GM23338 (cell line): ENCODE measurements at regions not wholly inside any gene's neighbourhood (a gene's known extent, or its start where the extent isn't known, plus 50 kb on each side); places are given as distances from the start of the nearest gene placed in this dataset.

Experiments used
- ATAC-seq: fragments of 200-7000 bp; cut with Tn5 transposase; 3 replicates; pipeline ENCODE4 v1.9.1; 2020
- DNase-seq: peaks from one replicate; pipeline ENCODE4 v3.0.0-alpha.2; 2015; ENCODE audit warnings: low spot score
- H2AFZ ChIP-seq: fragments of 200-600 bp; sonication (generic); 2 replicates; pipeline ENCODE4 v1.8.0; 2016; ENCODE audit warnings: antibody characterized with exemption, mild to moderate bottlenecking, moderate library complexity
- H3F3A ChIP-seq: fragments of 200-600 bp; sonication (generic); replicated peaks from 2 replicates; pipeline ENCODE4 v1.8.0; 2017; ENCODE audit warnings: antibody characterized with exemption, mixed run types, low read depth
- H3K27ac ChIP-seq: fragments of 200-600 bp; sonication (generic); 2 replicates; pipeline ENCODE4 v1.6.1; 2016; ENCODE audit warnings: low read depth
- H3K27me3 ChIP-seq: fragments of 200-600 bp; sonication (generic); 2 replicates; pipeline ENCODE4 v1.8.0; 2016; ENCODE audit warnings: mild to moderate bottlenecking, mixed run types, moderate library complexity; ENCODE audit not compliant: insufficient read depth
- H3K36me3 ChIP-seq: fragments of 200-600 bp; sonication (generic); 2 replicates; pipeline ENCODE4 v1.8.0; 2016; ENCODE audit warnings: mild to moderate bottlenecking; ENCODE audit not compliant: insufficient read depth
- H3K4me1 ChIP-seq: fragments of 200-600 bp; sonication (generic); 2 replicates; pipeline ENCODE4 v1.8.0; 2016; ENCODE audit warnings: mild to moderate bottlenecking, moderate library complexity; ENCODE audit not compliant: insufficient read depth
- H3K4me2 ChIP-seq: fragments of 200-600 bp; sonication (generic); 2 replicates; pipeline ENCODE4 v1.7.1; 2017; ENCODE audit warnings: mixed run types
- H3K4me3 ChIP-seq: fragments of 200-600 bp; sonication (generic); 2 replicates; pipeline ENCODE4 v1.6.1; 2016; ENCODE audit warnings: mixed run types
- H3K79me2 ChIP-seq: fragments of 200-600 bp; sonication (generic); replicated peaks from 2 replicates; pipeline ENCODE4 v1.8.0; 2017; ENCODE audit warnings: mild to moderate bottlenecking; ENCODE audit not compliant: insufficient read depth
- H3K9me2 ChIP-seq: fragments of 200-600 bp; sonication (generic); 2 replicates; pipeline ENCODE4 v1.8.0; 2017; ENCODE audit not compliant: insufficient read depth
- H4K20me1 ChIP-seq: fragments of 200-600 bp; sonication (generic); replicated peaks from 2 replicates; pipeline ENCODE4 v1.8.0; 2017; ENCODE audit warnings: mild to moderate bottlenecking; ENCODE audit not compliant: insufficient read depth
- H3K27ac Mint-ChIP-seq: 2 replicates; pipeline ENCODE4 v1.8.0; 2020; ENCODE audit warnings: inconsistent platforms, mild to moderate bottlenecking, moderate library complexity, mixed read lengths
- H3K27me3 Mint-ChIP-seq: 3 replicates; pipeline ENCODE4 v1.8.0; 2022; ENCODE audit warnings: low read depth, mild to moderate bottlenecking, moderate library complexity, mixed read lengths, inconsistent platforms; ENCODE audit not compliant: insufficient read depth, poor library complexity
- H3K36me3 Mint-ChIP-seq: 3 replicates; pipeline ENCODE4 v1.8.0; 2021; ENCODE audit warnings: low read depth, mild to moderate bottlenecking, inconsistent platforms, moderate library complexity, mixed read lengths
- H3K4me1 Mint-ChIP-seq: 3 replicates; pipeline ENCODE4 v1.8.0; 2020; ENCODE audit warnings: mild to moderate bottlenecking, inconsistent platforms, mixed read lengths
- H3K4me3 Mint-ChIP-seq: 3 replicates; pipeline ENCODE4 v1.8.0; 2021; ENCODE audit warnings: moderate library complexity, mild to moderate bottlenecking, inconsistent platforms, mixed read lengths
- H3K9me3 Mint-ChIP-seq: 3 replicates; pipeline ENCODE4 v1.8.0; 2020; ENCODE audit warnings: moderate library complexity, mild to moderate bottlenecking, inconsistent platforms, mixed read lengths
- CREB1 ChIP-seq: fragments of 250-450 bp; sonication (Bioruptor Pico); IDR thresholded peaks from 2 replicates; pipeline ENCODE4 v1.5.0; 2020; ENCODE audit warnings: low read depth, mild to moderate bottlenecking, moderate library complexity
- EZH2 ChIP-seq: fragments of 200-600 bp; sonication (generic); IDR thresholded peaks from one replicate; pipeline ENCODE4 v1.8.0; 2017; ENCODE audit warnings: antibody characterized with exemption, mild to moderate bottlenecking, low read depth; ENCODE audit not compliant: unreplicated experiment
- EZH2phosphoT487 ChIP-seq: fragments of 200-600 bp; sonication (generic); IDR thresholded peaks from one replicate; pipeline ENCODE4 v1.8.1; 2018; ENCODE audit warnings: antibody characterized with exemption; ENCODE audit not compliant: unreplicated experiment
- JUNB ChIP-seq: IDR thresholded peaks from one replicate; pipeline ENCODE4 v1.6.1; 2016; ENCODE audit warnings: antibody characterized with exemption; ENCODE audit not compliant: unreplicated experiment
- NANOG ChIP-seq: IDR thresholded peaks from 2 replicates; pipeline ENCODE4 v1.6.1; 2016; ENCODE audit warnings: antibody characterized with exemption, borderline replicate concordance
- POLR2AphosphoS5 ChIP-seq: IDR thresholded peaks from 2 replicates; pipeline ENCODE4 v1.6.1; 2016; ENCODE audit warnings: antibody characterized with exemption, low read depth
- STAT1 ChIP-seq: IDR thresholded peaks from one replicate; pipeline ENCODE4 v1.6.1; 2016; ENCODE audit warnings: antibody characterized with exemption; ENCODE audit not compliant: unreplicated experiment
- ZNF114 ChIP-seq: fragments of 250-450 bp; sonication (Bioruptor Pico); IDR thresholded peaks from 2 replicates; pipeline ENCODE4 v1.5.0; 2020; ENCODE audit warnings: mild to moderate bottlenecking, moderate library complexity
- ZNF331 ChIP-seq: fragments of 250-450 bp; sonication (Bioruptor Pico); IDR thresholded peaks from 2 replicates; pipeline ENCODE4 v1.5.0; 2020; ENCODE audit warnings: low read depth, mild to moderate bottlenecking, moderate library complexity
- TF ChIP-seq, protein P1 (sequence below): IDR thresholded peaks from 2 replicates; pipeline ENCODE4 v1.6.1; 2016; ENCODE audit warnings: antibody characterized with exemption
- TF ChIP-seq, protein P2 (sequence below), 2 experiments: fragments of 200-600 bp in 1 of 2; sonication (generic) in 1 of 2; conservative IDR thresholded peaks; 2 replicates each; pipeline versions ENCODE4 v1.5.1 to v1.6.1; 2016 to 2017; ENCODE audit warnings: antibody characterized with exemption in 2 of 2, low read depth in 2 of 2, mild to moderate bottlenecking in 2 of 2, moderate library complexity in 1 of 2
- TF ChIP-seq, protein P3 (sequence below): fragments of 250-450 bp; sonication (Bioruptor Pico); IDR thresholded peaks from 2 replicates; pipeline ENCODE4 v1.5.0; 2020; ENCODE audit warnings: mild to moderate bottlenecking, moderate library complexity
- TF ChIP-seq, protein P4 (sequence below): IDR thresholded peaks from one replicate; pipeline ENCODE4 v1.6.1; 2018; ENCODE audit warnings: antibody characterized with exemption; ENCODE audit not compliant: unreplicated experiment

DNA sequence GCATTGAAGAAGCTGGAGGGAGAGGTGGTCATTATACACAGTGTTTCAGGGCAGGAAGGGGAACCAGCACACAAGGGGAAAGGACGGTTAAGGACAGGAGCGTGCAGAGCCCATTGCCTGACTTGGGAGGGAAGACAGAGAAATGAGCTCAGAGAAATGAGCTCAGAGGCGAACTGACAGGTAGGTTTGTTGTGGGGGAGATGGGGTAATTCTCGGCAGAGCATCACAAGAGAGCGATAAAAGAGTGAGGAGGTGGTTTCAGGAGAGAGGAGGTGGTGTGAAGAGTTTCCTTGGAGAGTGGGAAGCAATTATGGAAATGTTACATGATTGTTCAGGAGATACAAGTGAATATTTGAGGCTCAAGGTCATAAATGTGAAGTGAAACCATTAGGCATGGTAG is 61.0 kb downstream of the MRGPRX1 start:
- Histone ChIP-seq H3K4me2 (no peak overlapping the region), H3K27me3 (no peaks in the 10 kb centered on the region), H3K4me3 (no peak overlapping the region), H4K20me1 (no peaks in the 10 kb centered on the region), H3K27ac (no peak overlapping the region), H2AFZ (no peak overlapping the region), H3F3A (no peaks in the 10 kb centered on the region), H3K79me2 (no peaks in the 10 kb centered on the region), H3K36me3 (no peaks in the 10 kb centered on the region), H3K9me2 (no peaks in the 10 kb centered on the region), H3K4me1 (no peaks in the 10 kb centered on the region)
- H3K36me3 Mint-ChIP-seq, result no peaks in the 10 kb centered on the region
- peaks cover 2% of the 10 kb centered on the region; the same call in 1 of the 3 replicates for H3K4me1 Mint-ChIP-seq
- no peak overlapping the region for H3K4me3 Mint-ChIP-seq
- DNase-seq (no peak), ATAC-seq (no peak)
- no peak overlapping the region for H3K27ac Mint-ChIP-seq
- peaks cover 2% of the 10 kb centered on the region for H3K27me3 Mint-ChIP-seq
- H3K9me3 Mint-ChIP-seq, result no peaks in the 10 kb centered on the region
- TF ChIP-seq JUNB (no peak), ZNF331 (CRISPR knock-in tag) (no peak), EZH2phosphoT487 (no peak), ZNF114 (CRISPR knock-in tag) (no peak), STAT1 (no peak), POLR2AphosphoS5 (no peak), CREB1 (CRISPR knock-in tag) (no peak), EZH2 (no peak), NANOG (no peak)
- TF ChIP-seq, protein P1, sequence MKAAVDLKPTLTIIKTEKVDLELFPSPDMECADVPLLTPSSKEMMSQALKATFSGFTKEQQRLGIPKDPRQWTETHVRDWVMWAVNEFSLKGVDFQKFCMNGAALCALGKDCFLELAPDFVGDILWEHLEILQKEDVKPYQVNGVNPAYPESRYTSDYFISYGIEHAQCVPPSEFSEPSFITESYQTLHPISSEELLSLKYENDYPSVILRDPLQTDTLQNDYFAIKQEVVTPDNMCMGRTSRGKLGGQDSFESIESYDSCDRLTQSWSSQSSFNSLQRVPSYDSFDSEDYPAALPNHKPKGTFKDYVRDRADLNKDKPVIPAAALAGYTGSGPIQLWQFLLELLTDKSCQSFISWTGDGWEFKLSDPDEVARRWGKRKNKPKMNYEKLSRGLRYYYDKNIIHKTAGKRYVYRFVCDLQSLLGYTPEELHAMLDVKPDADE, result no peak
- TF ChIP-seq, protein P2, sequence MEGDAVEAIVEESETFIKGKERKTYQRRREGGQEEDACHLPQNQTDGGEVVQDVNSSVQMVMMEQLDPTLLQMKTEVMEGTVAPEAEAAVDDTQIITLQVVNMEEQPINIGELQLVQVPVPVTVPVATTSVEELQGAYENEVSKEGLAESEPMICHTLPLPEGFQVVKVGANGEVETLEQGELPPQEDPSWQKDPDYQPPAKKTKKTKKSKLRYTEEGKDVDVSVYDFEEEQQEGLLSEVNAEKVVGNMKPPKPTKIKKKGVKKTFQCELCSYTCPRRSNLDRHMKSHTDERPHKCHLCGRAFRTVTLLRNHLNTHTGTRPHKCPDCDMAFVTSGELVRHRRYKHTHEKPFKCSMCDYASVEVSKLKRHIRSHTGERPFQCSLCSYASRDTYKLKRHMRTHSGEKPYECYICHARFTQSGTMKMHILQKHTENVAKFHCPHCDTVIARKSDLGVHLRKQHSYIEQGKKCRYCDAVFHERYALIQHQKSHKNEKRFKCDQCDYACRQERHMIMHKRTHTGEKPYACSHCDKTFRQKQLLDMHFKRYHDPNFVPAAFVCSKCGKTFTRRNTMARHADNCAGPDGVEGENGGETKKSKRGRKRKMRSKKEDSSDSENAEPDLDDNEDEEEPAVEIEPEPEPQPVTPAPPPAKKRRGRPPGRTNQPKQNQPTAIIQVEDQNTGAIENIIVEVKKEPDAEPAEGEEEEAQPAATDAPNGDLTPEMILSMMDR (conservative IDR thresholded peaks at IDR 0.05; ENCODE audit: low read depth in 2 of 2), result no peak
- TF ChIP-seq, protein P3, sequence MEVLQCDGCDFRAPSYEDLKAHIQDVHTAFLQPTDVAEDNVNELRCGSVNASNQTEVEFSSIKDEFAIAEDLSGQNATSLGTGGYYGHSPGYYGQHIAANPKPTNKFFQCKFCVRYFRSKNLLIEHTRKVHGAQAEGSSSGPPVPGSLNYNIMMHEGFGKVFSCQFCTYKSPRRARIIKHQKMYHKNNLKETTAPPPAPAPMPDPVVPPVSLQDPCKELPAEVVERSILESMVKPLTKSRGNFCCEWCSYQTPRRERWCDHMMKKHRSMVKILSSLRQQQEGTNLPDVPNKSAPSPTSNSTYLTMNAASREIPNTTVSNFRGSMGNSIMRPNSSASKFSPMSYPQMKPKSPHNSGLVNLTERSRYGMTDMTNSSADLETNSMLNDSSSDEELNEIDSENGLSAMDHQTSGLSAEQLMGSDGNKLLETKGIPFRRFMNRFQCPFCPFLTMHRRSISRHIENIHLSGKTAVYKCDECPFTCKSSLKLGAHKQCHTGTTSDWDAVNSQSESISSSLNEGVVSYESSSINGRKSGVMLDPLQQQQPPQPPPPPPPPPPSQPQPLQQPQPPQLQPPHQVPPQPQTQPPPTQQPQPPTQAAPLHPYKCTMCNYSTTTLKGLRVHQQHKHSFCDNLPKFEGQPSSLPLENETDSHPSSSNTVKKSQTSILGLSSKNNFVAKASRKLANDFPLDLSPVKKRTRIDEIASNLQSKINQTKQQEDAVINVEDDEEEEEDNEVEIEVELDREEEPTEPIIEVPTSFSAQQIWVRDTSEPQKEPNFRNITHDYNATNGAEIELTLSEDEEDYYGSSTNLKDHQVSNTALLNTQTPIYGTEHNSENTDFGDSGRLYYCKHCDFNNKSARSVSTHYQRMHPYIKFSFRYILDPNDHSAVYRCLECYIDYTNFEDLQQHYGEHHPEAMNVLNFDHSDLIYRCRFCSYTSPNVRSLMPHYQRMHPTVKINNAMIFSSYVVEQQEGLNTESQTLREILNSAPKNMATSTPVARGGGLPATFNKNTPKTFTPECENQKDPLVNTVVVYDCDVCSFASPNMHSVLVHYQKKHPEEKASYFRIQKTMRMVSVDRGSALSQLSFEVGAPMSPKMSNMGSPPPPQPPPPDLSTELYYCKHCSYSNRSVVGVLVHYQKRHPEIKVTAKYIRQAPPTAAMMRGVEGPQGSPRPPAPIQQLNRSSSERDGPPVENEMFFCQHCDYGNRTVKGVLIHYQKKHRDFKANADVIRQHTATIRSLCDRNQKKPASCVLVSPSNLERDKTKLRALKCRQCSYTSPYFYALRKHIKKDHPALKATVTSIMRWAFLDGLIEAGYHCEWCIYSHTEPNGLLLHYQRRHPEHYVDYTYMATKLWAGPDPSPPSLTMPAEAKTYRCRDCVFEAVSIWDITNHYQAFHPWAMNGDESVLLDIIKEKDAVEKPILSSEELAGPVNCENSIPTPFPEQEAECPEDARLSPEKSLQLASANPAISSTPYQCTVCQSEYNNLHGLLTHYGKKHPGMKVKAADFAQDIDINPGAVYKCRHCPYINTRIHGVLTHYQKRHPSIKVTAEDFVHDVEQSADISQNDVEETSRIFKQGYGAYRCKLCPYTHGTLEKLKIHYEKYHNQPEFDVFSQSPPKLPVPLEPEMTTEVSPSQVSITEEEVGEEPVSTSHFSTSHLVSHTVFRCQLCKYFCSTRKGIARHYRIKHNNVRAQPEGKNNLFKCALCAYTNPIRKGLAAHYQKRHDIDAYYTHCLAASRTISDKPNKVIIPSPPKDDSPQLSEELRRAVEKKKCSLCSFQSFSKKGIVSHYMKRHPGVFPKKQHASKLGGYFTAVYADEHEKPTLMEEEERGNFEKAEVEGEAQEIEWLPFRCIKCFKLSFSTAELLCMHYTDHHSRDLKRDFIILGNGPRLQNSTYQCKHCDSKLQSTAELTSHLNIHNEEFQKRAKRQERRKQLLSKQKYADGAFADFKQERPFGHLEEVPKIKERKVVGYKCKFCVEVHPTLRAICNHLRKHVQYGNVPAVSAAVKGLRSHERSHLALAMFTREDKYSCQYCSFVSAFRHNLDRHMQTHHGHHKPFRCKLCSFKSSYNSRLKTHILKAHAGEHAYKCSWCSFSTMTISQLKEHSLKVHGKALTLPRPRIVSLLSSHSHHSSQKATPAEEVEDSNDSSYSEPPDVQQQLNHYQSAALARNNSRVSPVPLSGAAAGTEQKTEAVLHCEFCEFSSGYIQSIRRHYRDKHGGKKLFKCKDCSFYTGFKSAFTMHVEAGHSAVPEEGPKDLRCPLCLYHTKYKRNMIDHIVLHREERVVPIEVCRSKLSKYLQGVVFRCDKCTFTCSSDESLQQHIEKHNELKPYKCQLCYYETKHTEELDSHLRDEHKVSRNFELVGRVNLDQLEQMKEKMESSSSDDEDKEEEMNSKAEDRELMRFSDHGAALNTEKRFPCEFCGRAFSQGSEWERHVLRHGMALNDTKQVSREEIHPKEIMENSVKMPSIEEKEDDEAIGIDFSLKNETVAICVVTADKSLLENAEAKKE, result no peak
- TF ChIP-seq, protein P4, sequence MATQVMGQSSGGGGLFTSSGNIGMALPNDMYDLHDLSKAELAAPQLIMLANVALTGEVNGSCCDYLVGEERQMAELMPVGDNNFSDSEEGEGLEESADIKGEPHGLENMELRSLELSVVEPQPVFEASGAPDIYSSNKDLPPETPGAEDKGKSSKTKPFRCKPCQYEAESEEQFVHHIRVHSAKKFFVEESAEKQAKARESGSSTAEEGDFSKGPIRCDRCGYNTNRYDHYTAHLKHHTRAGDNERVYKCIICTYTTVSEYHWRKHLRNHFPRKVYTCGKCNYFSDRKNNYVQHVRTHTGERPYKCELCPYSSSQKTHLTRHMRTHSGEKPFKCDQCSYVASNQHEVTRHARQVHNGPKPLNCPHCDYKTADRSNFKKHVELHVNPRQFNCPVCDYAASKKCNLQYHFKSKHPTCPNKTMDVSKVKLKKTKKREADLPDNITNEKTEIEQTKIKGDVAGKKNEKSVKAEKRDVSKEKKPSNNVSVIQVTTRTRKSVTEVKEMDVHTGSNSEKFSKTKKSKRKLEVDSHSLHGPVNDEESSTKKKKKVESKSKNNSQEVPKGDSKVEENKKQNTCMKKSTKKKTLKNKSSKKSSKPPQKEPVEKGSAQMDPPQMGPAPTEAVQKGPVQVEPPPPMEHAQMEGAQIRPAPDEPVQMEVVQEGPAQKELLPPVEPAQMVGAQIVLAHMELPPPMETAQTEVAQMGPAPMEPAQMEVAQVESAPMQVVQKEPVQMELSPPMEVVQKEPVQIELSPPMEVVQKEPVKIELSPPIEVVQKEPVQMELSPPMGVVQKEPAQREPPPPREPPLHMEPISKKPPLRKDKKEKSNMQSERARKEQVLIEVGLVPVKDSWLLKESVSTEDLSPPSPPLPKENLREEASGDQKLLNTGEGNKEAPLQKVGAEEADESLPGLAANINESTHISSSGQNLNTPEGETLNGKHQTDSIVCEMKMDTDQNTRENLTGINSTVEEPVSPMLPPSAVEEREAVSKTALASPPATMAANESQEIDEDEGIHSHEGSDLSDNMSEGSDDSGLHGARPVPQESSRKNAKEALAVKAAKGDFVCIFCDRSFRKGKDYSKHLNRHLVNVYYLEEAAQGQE, result no peak
